ENCODE measurements at regions not wholly inside any gene's neighbourhood (a gene's known extent, or its start where the extent isn't known, plus 50 kb on each side); places are given as distances from the start of the nearest gene placed in this dataset.

DNA sequence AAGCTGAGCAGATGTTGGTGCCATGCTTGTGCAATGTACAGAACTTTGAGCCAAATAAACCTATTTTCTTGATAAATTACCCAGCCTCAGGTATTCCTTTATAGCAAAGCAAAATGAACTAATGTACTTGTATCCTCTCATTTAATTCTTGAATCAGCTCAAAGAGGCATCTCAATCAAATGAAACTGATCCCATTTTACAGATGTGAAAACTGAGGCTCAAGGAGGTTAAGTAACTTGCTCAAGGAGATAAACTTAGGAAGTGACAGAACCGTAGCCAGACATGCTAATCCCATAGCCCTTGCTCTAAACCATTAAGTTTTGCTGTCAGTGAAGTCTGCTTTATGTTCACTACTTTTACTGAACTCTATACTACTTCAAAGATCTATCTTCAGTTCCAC, 467.0 kb upstream of the UBE2E3 start:
- Mint-ChIP-seq H3K27ac (no peak overlapping the region), H3K9me3 (no peaks in the 10 kb centered on the region), H3K4me3 (no peak overlapping the region), H3K4me1 (peaks cover 6% of the 10 kb centered on the region), H3K36me3 (no peaks in the 10 kb centered on the region)
- ATAC-seq = no peak
- DNase-seq (ENCODE audit: low spot score in 2 of 2) = no peak

DNA sequence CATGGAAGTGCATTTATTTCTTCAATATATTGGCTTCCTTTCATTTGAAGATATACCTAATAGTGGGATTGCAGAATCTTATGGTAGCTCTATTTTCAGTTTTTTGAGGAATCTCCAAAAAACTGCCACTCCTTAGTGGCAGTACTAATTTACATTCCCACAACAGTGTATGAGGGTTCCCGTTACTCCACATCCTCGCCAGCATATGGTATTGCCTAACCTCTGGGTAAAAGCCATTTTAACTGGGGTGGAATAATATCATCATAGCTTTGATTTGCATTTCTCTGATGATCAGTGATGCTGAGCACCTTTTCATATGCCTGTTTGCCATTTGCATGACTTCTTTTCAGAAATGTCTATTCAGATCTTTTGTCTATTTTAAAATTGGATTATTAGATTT, 471.9 kb upstream of the UBE2E3 start:
- DNase-seq (ENCODE audit: low spot score in 2 of 2) = no peak

DNA sequence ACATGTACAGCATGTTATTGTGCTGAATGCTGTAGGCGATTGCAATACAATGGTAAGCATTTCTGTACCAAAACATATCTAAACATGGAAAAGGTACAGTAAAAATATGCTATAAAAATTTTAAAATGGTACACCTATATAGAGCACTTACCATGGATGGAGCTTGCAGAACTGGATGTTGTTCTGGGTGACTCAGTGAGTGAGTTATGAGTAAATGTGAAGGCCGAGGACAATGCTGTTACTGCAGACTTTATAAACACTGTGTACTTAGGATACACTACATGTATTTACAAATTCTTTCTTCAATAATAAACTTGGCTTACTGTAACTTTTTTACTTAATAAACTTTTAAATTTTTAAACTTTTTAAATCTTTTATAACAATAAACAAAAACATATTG, 473.4 kb upstream of the UBE2E3 start:
- Mint-ChIP-seq H3K9me3 (no peaks in the 10 kb centered on the region), H3K4me3 (no peak overlapping the region), H3K27ac (no peak overlapping the region), H3K4me1 (no peaks in the 10 kb centered on the region), H3K36me3 (no peaks in the 10 kb centered on the region)
- DNase-seq (ENCODE audit: low spot score in 2 of 2) (no peak), ATAC-seq (no peak)

More for the DNA sequence above, 471.9 kb upstream of the UBE2E3 start:
- no peak overlapping the region for H3K4me3 Mint-ChIP-seq
- no peaks in the 10 kb centered on the region for H3K9me3 Mint-ChIP-seq
- no peak overlapping the region for H3K27ac Mint-ChIP-seq
- H3K4me1 Mint-ChIP-seq = no peaks in the 10 kb centered on the region
- no peaks in the 10 kb centered on the region for H3K36me3 Mint-ChIP-seq
- ATAC-seq = no peak

DNA sequence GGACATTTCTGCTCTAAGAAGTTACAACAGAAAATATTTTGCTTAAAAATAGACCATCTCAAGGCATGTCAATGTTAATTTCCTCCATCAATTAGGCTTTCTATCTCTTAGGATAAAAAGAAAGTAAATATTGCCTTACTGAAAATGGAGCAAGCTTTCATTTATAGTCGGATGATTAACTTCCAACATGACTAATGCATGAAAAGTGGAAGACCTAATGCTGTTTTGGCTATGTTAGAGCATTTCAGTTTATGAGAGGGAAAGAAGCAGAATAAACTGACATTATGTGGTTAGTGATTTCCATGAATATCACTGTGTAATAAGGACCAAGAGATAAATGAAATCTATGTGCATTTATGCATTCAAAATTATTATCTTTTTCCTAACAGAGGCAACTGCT, 475.2 kb upstream of the UBE2E3 start:
- Mint-ChIP-seq H3K9me3 (no peaks in the 10 kb centered on the region), H3K4me3 (no peak overlapping the region), H3K27ac (no peak overlapping the region), H3K36me3 (no peaks in the 10 kb centered on the region), H3K4me1 (no peaks in the 10 kb centered on the region)
- DNase-seq (ENCODE audit: low spot score in 2 of 2) = no peak
- no peak for ATAC-seq

DNA sequence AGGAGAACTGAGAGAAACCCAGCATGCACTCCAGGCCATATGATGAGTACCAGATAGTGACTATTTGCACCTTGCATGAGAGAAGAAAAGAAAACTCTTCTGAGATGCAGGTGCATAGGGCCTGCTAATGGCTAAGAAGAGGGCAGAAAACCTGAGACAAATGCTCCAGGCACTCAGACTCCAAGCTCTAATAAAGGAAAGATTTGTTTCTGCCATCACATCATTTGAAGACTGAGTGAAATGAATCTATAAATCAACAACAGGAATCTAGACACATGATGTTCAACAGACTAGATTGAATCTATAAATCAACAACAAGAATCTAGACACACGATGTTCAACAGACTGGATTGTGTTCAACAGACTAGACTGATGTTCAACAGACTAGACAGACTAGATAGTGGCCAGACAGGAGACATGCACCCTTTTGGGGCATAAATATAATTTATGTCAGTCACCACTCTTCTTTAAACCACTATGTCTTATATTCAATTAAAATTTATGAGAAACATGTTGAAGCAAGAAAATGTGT, 482.7 kb upstream of the UBE2E3 start:
- Mint-ChIP-seq H3K36me3 (no peaks in the 10 kb centered on the region), H3K4me1 (no peaks in the 10 kb centered on the region), H3K27ac (no peak overlapping the region), H3K4me3 (no peak overlapping the region), H3K9me3 (peaks cover 11% of the 10 kb centered on the region)
- DNase-seq (ENCODE audit: low spot score in 2 of 2) = no peak
- ATAC-seq = no peak

DNA sequence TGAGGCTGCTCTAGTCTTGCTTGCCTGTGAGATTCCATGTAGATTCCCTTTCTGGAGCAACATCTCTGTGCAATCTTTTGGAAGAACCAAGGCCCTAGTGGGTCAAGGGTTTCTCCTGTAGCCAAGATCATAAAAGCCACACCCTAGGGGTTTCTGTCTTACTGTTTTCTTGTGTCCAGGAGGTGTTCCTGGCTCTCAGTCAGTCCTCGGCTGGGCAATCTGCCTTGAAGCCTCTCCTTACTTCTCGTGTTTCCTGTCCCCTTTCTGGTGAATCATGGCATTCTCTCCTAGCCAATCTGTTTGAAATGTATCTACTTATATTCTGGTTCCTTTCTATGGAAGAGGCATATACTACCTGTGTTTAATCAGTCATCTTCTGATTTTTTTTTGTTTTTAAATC, 484.8 kb upstream of the UBE2E3 start:
- Mint-ChIP-seq H3K36me3 (no peaks in the 10 kb centered on the region), H3K4me3 (no peak overlapping the region), H3K9me3 (peaks cover 16% of the 10 kb centered on the region), H3K27ac (no peak overlapping the region), H3K4me1 (no peaks in the 10 kb centered on the region)
- DNase-seq (ENCODE audit: low spot score in 2 of 2) = no peak
- ATAC-seq = no peak

DNA sequence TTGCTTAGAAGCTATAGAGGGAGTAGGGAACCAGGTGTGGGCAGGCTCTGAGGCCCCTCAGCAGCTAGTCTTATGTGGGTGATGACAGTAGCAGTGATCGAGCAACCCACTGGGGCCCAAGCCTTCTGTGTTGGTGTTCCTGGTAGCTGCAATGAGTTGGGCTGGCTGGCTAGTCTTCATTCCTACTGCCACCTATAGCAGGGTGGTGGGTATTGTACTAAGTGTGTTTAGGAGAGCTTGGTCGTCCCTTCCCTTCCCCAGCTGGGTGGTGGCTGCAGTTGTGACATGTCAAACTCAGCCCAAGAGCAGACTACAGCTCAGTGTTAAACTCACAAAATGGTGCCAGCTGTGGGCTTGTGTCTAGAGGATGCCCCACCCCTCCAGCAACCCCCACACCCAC, 486.1 kb upstream of the UBE2E3 start:
- Mint-ChIP-seq H3K4me3 (no peak overlapping the region), H3K36me3 (no peaks in the 10 kb centered on the region), H3K27ac (no peak overlapping the region), H3K4me1 (no peaks in the 10 kb centered on the region), H3K9me3 (peaks cover 16% of the 10 kb centered on the region)
- ATAC-seq (no peak), DNase-seq (ENCODE audit: low spot score in 2 of 2) (no peak)

DNA sequence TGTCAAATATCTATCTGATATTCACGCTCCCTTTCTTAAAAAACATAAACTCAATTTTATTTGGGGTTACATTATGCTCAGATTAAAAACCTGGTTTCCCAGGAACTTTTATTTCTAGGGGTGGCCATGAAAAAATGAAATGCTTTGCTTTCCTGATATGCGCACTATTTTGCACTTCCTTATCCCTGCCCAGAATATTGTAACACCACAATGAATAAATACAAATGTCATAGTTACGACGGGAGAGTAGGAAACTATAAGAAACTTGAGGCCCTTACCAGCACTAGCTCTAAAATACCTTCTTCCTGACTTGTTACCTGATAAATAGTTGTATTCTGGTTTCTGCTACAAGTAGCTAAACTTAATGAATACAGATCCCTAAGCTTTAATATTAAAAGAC, 475.6 kb upstream of the CWC22 start:
- DNase-seq (ENCODE audit: low spot score in 2 of 2) (no peak), ATAC-seq (no peak)
- Mint-ChIP-seq H3K9me3 (no peaks in the 10 kb centered on the region), H3K4me3 (no peak overlapping the region), H3K27ac (no peak overlapping the region), H3K4me1 (no peaks in the 10 kb centered on the region), H3K36me3 (no peaks in the 10 kb centered on the region)

DNA sequence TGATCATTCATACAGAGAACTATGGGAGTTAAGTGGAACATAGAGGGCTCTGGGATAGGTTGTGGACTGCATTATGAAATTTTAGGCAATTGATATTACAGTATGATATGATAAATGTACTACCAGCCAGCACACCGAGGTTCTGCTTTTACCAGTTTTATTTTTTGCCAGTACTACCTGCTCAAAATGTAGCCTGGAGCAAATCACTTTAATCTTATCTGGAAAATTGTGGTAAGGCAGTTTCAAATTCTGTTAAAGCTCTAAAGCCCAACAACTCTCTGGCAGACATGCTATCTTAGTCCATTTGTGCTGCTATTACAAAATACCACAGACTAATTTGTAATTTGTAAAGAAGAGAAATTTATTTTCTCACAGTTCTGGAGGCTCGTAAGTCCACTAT, 474.9 kb upstream of the CWC22 start:
- DNase-seq (ENCODE audit: low spot score in 2 of 2) (no peak), ATAC-seq (no peak)
- Mint-ChIP-seq H3K9me3 (no peaks in the 10 kb centered on the region), H3K4me3 (no peak overlapping the region), H3K4me1 (no peaks in the 10 kb centered on the region), H3K36me3 (no peaks in the 10 kb centered on the region), H3K27ac (no peak overlapping the region)

DNA sequence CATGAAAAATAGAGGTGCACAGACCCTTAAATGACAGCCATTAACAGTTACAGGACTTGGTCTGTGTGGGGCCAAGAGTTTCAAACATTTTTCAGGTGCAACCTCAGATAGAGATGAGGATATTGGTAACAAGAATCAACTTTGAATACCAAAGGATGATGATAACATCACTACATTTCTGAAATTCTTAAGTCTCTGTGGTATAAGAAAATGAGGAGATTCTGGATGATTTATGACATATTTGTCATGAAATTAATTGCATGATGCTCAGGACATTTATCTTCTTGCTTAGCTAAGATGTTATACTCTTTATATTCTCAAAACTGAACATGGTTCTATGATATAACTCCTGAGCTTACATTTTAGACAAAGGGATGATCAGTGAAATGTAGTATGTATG, 471.8 kb upstream of the CWC22 start:
- no peaks in the 10 kb centered on the region for H3K36me3 Mint-ChIP-seq
- DNase-seq (ENCODE audit: low spot score in 2 of 2) = no peak

DNA sequence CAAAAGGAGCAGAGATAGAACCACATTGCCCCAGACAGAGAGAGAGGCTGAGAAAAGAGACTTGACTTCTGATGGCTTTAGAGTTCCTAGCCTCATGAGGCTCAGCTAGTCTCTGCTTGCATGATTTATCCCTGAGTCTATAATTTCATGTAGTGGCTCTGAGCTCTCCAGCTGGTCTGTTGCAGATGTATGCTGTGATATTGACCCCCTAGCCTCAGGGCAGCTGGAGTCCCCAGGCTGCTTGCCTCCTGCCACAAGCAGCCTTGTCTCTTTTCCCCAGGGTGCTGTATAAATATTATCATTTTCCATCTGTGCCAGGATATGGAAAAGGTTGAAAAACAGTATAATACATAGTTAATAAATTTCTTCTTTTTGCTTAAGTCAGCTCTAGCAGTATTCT, 467.6 kb upstream of the CWC22 start:
- no peak for ATAC-seq
- no peaks in the 10 kb centered on the region for H3K4me1 Mint-ChIP-seq
- no peak overlapping the region for H3K4me3 Mint-ChIP-seq
- H3K9me3 Mint-ChIP-seq = no peaks in the 10 kb centered on the region
- DNase-seq (ENCODE audit: low spot score in 2 of 2) = no peak
- no peak overlapping the region for H3K27ac Mint-ChIP-seq
- no peaks in the 10 kb centered on the region for H3K36me3 Mint-ChIP-seq

More for the DNA sequence above, 471.8 kb upstream of the CWC22 start:
- no peak overlapping the region for H3K27ac Mint-ChIP-seq
- no peak for ATAC-seq
- no peak overlapping the region for H3K4me3 Mint-ChIP-seq
- no peaks in the 10 kb centered on the region for H3K9me3 Mint-ChIP-seq
- no peaks in the 10 kb centered on the region for H3K4me1 Mint-ChIP-seq

DNA sequence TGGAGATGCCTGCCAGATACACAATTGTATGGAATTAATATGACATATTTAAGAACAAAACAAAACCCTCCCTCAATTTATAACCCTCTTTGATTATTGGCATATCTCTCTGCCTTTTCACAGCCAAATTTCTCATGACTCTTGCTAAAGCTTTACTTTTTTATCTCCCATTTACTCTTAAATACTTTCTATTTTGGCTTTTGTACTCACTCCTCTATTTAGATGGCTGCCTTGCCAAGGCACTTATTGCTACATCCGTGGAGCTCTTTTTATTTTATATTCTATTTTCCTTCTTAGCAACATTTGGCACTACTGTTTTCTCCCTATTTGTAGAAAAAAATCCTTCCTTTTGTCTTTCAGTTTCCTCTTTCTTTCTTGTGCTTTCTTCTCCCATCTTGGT, 466.4 kb upstream of the CWC22 start:
- Mint-ChIP-seq H3K4me1 (no peaks in the 10 kb centered on the region), H3K36me3 (no peaks in the 10 kb centered on the region), H3K4me3 (no peak overlapping the region), H3K9me3 (no peaks in the 10 kb centered on the region), H3K27ac (no peak overlapping the region)
- ATAC-seq (no peak), DNase-seq (ENCODE audit: low spot score in 2 of 2) (no peak)

DNA sequence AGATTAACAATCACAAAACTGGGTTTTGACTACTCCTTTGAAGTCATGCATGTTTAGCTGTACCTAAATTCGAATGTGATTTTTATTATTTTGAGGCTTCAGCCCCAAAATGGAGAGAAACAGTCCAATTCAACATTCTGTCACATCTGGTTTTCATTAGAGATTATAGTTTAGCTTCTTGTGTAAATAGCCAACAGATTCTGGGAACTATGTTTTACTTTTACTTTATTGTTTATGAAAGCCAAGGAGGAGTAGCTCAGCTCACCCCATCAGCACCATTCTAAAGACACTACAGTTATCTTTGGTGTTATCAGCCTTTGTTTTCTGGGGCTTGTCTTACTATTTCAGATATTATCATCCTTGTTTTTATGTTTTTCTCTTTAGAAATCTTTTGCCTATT, 465.0 kb upstream of the CWC22 start:
- DNase-seq (ENCODE audit: low spot score in 2 of 2) (no peak), ATAC-seq (no peak)
- Mint-ChIP-seq H3K36me3 (no peaks in the 10 kb centered on the region), H3K9me3 (peaks cover 2% of the 10 kb centered on the region), H3K4me3 (no peak overlapping the region), H3K27ac (no peak overlapping the region), H3K4me1 (no peaks in the 10 kb centered on the region)

DNA sequence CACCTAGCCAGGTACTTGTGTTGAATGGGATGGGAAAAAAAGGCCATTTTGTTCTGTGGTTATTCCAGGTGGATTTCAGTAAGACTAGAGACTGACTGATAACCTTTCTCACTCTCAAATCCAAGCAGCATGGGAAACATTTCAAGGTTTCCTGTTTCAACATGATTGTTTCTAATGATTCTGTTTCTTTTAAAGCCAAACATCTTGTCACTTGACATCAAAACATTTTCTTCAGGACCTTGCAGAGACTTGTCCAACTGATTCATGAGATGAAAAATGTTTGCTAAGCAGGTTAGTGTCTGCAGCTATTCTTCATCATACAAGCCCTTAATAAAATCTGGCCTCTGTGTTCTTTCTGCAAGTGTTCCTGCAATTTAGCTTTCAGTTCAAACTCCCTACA, 456.5 kb upstream of the CWC22 start:
- no peak for ATAC-seq
- no peaks in the 10 kb centered on the region for H3K4me1 Mint-ChIP-seq
- H3K36me3 Mint-ChIP-seq = no peaks in the 10 kb centered on the region

DNA sequence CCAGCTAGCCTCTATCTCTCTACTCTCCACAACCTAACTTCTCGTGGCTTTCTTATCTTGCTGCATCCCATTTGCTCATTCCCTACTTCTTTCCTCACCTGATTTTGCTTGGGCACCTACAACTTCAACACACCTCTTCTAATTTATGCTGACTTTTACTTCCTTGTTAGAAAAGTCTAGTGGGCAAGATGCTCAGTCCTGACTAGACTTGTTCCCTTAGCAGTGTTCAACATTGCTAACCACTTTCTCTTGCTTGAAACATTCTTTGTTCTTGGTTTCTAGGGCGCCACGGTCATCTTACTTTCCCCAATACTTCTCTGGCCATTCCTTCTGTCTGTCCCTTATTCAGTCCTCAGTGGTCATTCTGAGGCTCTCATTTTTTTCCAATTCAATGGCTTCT, 454.7 kb upstream of the CWC22 start:
- no peaks in the 10 kb centered on the region for H3K36me3 Mint-ChIP-seq
- H3K4me3 Mint-ChIP-seq = no peak overlapping the region
- no peak for DNase-seq (ENCODE audit: low spot score in 2 of 2)
- no peaks in the 10 kb centered on the region for H3K4me1 Mint-ChIP-seq
- no peak overlapping the region for H3K27ac Mint-ChIP-seq
- H3K9me3 Mint-ChIP-seq = no peaks in the 10 kb centered on the region
- no peak for ATAC-seq

More for the DNA sequence above, 456.5 kb upstream of the CWC22 start:
- H3K9me3 Mint-ChIP-seq = peaks cover 2% of the 10 kb centered on the region
- no peak for DNase-seq (ENCODE audit: low spot score in 2 of 2)
- H3K27ac Mint-ChIP-seq = no peak overlapping the region
- no peak overlapping the region for H3K4me3 Mint-ChIP-seq

DNA sequence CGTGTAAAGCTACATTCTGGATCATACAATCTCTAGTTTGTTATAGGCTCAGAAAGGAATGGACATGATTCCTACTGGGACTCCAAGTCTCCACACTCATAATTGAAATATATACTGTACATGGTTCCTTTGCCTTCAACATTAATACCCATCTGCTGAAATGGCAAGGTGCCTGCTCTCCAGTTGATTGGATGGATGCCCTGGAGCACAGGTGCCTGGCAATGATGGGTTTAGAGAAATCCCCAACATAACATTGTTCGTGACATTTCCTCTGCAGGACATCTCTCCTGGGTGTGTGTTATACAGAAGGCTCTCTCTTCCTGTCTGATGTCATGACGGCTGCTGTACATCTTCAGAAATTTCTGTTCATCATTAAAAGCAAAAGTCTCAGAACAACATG, 449.7 kb upstream of the CWC22 start:
- no peaks in the 10 kb centered on the region for H3K36me3 Mint-ChIP-seq
- no peaks in the 10 kb centered on the region for H3K4me1 Mint-ChIP-seq
- no peaks in the 10 kb centered on the region for H3K9me3 Mint-ChIP-seq
- H3K4me3 Mint-ChIP-seq = no peak overlapping the region
- no peak for DNase-seq (ENCODE audit: low spot score in 2 of 2)
- no peak overlapping the region for H3K27ac Mint-ChIP-seq
- no peak for ATAC-seq

DNA sequence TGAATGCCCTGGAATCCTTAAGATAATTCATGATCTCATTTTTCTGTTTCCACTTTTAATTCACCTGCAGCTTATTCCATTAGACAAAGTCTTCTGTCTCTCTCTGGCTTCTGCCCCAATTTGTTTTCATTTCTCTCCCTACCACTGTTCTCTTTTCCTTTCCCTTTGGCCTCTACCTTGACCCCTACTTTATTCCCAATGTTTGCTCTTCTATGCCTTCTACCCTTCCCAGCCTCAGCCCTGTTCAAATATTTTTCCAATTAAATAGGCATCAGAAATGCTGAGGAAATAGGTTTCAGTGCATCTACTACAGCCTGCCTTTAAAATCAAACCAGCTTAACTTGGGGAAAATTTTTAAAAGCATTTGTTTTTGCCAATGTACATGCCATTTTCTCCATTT, 443.7 kb upstream of the CWC22 start:
- DNase-seq (ENCODE audit: low spot score in 2 of 2) (no peak), ATAC-seq (no peak)
- no peaks in the 10 kb centered on the region for H3K36me3 Mint-ChIP-seq
- H3K4me1 Mint-ChIP-seq = no peaks in the 10 kb centered on the region
- no peak overlapping the region for H3K4me3 Mint-ChIP-seq
- H3K9me3 Mint-ChIP-seq = no peaks in the 10 kb centered on the region
- H3K27ac Mint-ChIP-seq = no peak overlapping the region

Data from stimulated activated effector memory CD8-positive, alpha-beta T cell treated with anti-CD3 and anti-CD28 coated beads, Interleukin-12 subunit alpha, Interleukin-12 subunit beta, amount 100 ng/mL, for 72 hours (primary cell).